ENCODE measurements at regions not wholly inside any gene's neighbourhood (a gene's known extent, or its start where the extent isn't known, plus 50 kb on each side); places are given as distances from the start of the nearest gene placed in this dataset.
"Not testable (repeated sequence)": the region's sequence is repeated elsewhere in the genome, so short reads cannot be mapped to it uniquely, and the experiment has no call there.

DNA sequence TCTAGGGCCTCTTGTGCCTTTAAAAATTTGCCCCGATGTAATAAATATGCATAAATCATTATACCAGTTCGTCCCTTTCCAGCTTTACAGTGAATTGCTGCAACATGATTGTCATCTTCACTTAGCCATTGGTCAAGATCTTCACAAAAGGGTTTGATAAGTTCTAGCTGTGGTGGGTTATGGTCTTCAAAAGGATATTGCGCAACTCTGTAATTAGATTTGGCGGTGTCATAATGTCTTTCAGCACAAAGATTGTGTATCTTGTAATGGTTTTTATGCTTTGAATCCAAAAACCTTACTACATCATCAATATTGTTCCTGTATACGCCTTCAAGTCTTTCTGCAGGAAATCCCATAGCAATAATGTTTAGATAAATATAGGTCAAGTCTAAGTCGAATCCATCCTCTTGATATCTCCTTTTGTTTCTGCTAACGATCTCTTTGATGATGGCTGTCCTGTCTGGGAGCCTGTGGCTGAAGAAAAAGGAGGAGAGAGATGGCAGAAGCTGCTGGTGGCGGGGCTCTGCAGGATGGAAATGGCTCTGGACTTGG, 119.1 kb upstream of the PRSS3 start:
- Mint-ChIP-seq H3K27me3 (peaks cover 73 to 86% of the 10 kb centered on the region in 2 donors), H3K4me3 (peak overlapping the region; percentile 83 to 84), H3K27ac (peak overlapping the region in 1 of 2 donors; percentile 41), H3K4me1 (ENCODE audit: low read depth in 2 of 2) (peaks cover 8 to 10% of the 10 kb centered on the region in 2 donors)
- H3K9me3 Mint-ChIP-seq; DNase-seq; H3K36me3 Mint-ChIP-seq (ENCODE audit: insufficient read depth); ATAC-seq (replicated peaks): not testable (repeated sequence)

DNA sequence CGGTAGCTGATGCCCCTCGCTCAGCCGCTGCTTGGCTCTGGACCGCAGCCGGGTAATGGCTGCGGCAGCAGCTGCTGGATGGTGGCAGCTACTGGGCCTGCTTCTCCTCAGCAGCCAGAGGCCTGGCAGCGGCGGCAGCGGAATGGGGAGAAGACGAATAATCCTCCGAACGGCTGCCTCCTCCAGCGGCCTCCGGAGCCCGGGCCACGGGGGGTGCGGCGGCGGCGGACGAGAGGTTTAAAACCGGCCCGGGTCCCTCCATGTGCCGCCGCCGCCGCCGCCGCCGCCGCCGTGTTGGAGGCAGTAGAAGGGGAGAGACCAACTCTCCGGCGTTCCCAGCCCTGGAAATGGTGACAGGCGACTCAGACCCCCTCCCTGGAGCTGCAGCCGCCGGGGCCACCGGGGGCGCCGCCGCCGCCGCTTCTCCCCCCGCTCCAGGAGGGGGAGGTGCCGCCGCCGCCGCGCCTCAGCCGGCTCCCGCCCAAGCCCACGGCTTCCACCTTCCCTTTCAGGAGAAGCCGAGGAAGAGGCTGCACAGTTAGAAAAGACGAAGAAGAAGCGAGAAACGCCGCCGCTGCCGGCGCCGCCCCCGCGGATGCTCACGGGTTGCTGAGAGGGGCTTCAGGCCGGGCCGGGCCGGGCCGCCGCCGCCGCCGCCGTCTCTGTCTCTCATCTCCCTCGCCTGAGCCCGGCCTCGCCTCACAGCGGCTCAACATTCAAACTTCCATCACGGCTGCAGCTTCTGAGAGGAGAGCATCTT, 118.4 kb upstream of the PRSS3 start:
- H3K36me3 Mint-ChIP-seq (ENCODE audit: insufficient read depth) = no peaks in the 10 kb centered on the region
- H3K27ac Mint-ChIP-seq = peak overlapping the region in 1 of 2 donors; percentile 41
- no peaks in the 10 kb centered on the region for H3K9me3 Mint-ChIP-seq
- H3K4me1 Mint-ChIP-seq (ENCODE audit: low read depth in 2 of 2) = peaks cover 8 to 10% of the 10 kb centered on the region in 2 donors
- DNase-seq (peak; percentile 3 to 16 (median 6)), ATAC-seq (replicated peaks) (peak; percentile 71)
- peak overlapping the region; percentile 83 to 84 for H3K4me3 Mint-ChIP-seq
- peaks cover 71 to 86% of the 10 kb centered on the region in 2 donors for H3K27me3 Mint-ChIP-seq

DNA sequence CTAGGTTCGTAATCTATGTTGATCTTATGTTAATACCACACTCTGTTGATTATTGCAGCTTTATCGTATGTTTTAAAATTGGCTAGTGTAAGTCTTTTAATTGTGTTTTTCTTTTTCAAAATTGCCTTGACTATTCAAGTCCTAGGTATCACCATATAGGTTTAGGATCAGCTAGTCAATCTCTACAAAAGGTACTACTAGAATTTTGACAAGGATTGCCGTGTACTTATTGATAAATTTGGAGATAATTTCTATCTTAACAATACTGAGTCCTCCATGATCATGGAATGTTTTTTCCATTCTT, 117.9 kb upstream of the PRSS3 start:
- Mint-ChIP-seq H3K4me3 (peak overlapping the region; percentile 83 to 84), H3K9me3 (no peaks in the 10 kb centered on the region), H3K27me3 (peaks cover 72 to 86% of the 10 kb centered on the region in 2 donors), H3K4me1 (ENCODE audit: low read depth in 2 of 2) (peaks cover 8 to 10% of the 10 kb centered on the region in 2 donors), H3K36me3 (ENCODE audit: insufficient read depth) (no peaks in the 10 kb centered on the region), H3K27ac (no peak overlapping the region)
- ATAC-seq (replicated peaks) = no peak
- DNase-seq = no peak

DNA sequence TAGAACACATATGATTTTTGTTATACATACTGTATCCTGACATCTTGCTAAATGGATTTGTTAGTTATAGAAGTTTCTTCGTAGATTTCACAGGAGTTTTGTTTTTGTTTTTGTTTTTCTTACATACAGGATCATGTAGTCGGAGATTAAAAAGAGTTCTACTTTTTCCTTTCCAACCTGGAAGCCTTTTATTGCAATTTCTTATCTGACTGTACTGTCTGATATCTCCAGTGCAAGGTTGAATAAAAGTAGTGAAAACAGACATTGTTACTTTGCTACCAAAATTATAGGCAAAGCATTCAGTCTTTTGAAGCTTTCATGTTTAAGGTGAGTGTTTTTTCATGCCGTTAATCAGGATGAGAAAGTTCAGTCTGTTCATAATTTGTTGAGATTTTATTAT, 117.4 kb upstream of the PRSS3 start:
- Mint-ChIP-seq H3K4me1 (ENCODE audit: low read depth in 2 of 2) (peaks cover 8 to 10% of the 10 kb centered on the region in 2 donors), H3K4me3 (peak overlapping the region; percentile 83 to 84), H3K36me3 (ENCODE audit: insufficient read depth) (no peaks in the 10 kb centered on the region), H3K27ac (no peak overlapping the region), H3K27me3 (peaks cover 72 to 86% of the 10 kb centered on the region in 2 donors), H3K9me3 (no peaks in the 10 kb centered on the region)
- ATAC-seq (replicated peaks) (no peak), DNase-seq (no peak)

DNA sequence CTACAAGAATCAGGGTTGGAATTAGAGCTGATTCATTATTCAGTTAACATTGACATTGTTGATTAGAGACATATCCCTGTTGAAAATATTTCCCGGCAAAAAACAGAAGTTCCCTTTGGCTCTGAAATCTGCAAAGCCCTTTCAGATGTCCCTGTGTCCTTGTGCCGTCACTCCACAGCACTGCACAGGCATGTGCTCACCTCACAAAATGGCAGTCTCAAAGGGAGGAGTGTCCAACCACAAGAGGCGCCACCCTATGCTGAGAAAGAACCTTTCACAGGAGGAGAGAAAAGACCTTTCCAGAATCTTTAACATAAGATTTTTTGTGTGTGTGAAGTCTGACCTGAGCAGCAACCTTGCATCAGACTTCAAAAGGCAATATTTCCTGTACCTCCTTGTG, 112.8 kb upstream of the PRSS3 start:
- Mint-ChIP-seq H3K36me3 (ENCODE audit: insufficient read depth) (no peaks in the 10 kb centered on the region), H3K27me3 (peaks cover 78 to 86% of the 10 kb centered on the region in 2 donors), H3K4me1 (ENCODE audit: low read depth in 2 of 2) (peaks cover 0 to under 1% of the 10 kb centered on the region in 2 donors), H3K4me3 (no peak overlapping the region), H3K27ac (no peak overlapping the region), H3K9me3 (no peaks in the 10 kb centered on the region)
- ATAC-seq (replicated peaks) = no peak
- no peak for DNase-seq

DNA sequence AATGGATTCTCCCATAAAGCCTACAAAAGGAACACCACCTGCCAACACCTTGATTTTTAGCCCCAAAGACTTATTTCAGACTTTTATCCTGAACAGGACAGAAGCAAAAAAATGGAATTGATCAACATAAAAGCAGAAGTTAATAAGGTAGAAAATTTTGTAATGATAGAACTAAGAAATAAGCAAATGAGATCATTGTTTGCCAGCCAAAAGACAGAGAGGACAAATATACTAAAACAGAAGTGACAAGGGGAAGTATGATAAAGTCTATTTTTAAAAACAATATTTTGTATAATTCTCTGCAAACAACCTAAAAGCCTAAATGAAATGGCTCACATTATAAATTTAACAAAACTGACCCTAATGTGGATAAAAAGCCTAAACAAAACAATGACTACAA, 110.5 kb upstream of the PRSS3 start:
- Mint-ChIP-seq H3K27ac (no peak overlapping the region), H3K4me1 (ENCODE audit: low read depth in 2 of 2) (no peaks in the 10 kb centered on the region), H3K9me3 (no peaks in the 10 kb centered on the region), H3K27me3 (peaks cover 71 to 82% of the 10 kb centered on the region in 2 donors), H3K4me3 (no peak overlapping the region), H3K36me3 (ENCODE audit: insufficient read depth) (no peaks in the 10 kb centered on the region)
- DNase-seq (no peak), ATAC-seq (replicated peaks) (no peak)

DNA sequence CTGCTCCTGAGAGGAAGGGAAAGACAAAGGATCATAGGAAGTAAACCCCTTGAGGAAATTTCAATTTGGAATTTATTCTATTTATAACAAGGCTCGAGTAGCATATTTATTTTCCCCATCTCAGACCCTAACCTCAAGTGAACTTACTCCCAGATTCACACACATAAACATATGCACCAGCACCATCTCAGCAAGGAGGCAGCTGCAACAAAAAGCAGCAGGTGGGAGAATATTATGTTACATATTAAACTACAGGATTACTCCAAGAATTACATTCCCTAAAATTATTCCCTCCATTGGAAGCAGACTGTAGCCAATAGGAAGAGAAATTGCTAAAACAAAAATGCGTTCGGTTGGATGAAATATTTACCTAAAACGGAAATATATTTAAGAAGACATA, 108.4 kb upstream of the PRSS3 start:
- Mint-ChIP-seq H3K36me3 (ENCODE audit: insufficient read depth) (no peaks in the 10 kb centered on the region), H3K27ac (no peak overlapping the region), H3K4me1 (ENCODE audit: low read depth in 2 of 2) (peaks cover 0 to 4% of the 10 kb centered on the region in 2 donors), H3K27me3 (peaks cover 61 to 64% of the 10 kb centered on the region in 2 donors), H3K9me3 (no peaks in the 10 kb centered on the region), H3K4me3 (no peak overlapping the region)
- no peak for ATAC-seq (replicated peaks)
- no peak for DNase-seq

DNA sequence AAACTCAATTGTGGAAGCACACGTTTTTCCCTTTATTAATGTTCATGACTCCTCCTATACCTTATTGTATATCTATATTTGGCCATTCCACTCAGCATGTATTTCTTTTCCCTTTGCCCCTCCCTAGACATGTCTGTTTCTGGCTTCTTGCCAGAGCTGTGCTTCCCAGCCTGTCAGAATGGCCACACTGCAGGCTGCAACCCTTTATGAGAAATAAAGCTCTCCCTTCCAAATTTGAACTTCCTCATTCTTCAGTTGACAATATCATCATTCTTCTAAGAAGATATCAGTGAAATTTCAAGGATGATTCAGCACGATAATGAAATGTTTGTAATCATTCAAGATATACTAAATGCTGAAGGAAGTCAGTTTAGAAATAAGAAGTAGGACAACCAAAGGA, 107.6 kb upstream of the PRSS3 start:
- Mint-ChIP-seq H3K27ac (no peak overlapping the region), H3K4me3 (no peak overlapping the region), H3K27me3 (peaks cover 53 to 56% of the 10 kb centered on the region in 2 donors), H3K36me3 (ENCODE audit: insufficient read depth) (no peaks in the 10 kb centered on the region), H3K4me1 (ENCODE audit: low read depth in 2 of 2) (peaks cover 0 to 4% of the 10 kb centered on the region in 2 donors), H3K9me3 (no peaks in the 10 kb centered on the region)
- ATAC-seq (replicated peaks) (no peak), DNase-seq (no peak)

DNA sequence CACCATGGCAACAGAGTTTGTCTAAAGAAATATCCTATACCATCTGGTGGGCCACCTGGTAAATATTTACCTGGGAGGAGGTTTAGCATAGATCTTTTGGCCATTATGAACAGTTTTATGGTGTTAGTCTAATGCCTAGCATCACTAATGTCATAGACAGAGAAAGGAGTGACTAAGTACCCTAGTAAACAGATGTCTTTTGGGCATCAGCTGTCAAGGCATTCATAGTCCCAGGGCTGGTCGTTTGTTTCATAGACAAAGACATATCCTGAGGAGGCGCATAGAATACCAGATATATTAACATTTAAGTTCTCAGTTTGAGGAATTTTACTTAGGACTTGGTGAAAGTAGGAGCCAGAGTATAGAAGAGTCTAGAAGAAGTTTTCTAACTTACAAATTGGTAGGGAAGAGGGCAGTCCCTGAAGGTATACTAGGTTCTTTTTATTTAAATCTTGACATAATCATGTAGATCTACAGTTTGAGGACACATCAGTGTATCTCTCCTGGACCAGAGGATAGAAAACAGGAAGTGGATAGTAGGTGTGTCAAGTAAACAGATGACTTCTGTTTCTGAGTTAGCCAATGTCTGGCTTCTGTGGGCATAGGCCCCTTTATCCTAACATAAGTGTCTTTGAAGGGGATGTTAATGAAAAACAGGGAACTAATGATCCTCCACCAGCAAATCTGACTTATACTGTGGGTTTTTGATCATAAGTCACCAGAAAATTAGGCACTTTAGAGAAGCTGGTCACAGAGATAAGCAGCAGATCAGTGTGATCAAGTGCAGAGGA, 105.0 kb upstream of the PRSS3 start:
- Mint-ChIP-seq H3K4me1 (ENCODE audit: low read depth in 2 of 2) (peaks cover 0 to 4% of the 10 kb centered on the region in 2 donors), H3K27ac (no peak overlapping the region), H3K27me3 (peaks cover 50 to 51% of the 10 kb centered on the region in 2 donors), H3K9me3 (no peaks in the 10 kb centered on the region), H3K36me3 (ENCODE audit: insufficient read depth) (no peaks in the 10 kb centered on the region), H3K4me3 (no peak overlapping the region)
- no peak for DNase-seq
- no peak for ATAC-seq (replicated peaks)

DNA sequence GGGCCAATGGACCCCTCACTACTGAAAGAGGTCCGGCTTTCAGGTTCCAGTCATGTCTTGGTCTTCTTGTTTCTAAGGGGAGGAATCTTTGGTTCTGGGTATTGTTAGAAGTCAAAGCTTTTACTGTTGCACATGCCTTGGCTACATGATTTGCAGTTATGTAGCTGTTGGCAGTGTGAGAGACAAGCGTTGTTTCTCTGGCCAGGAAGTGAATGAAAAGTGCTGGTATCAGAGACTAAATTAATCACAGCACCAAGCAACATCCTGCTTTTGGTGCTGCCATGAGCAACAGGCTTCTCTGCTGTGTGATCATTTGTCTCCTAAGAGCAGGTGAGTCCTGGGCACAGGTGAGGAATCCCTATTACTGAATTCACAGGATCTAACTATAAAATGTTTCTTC, 100.1 kb upstream of the PRSS3 start:
- DNase-seq = no peak
- Mint-ChIP-seq H3K27ac (no peak overlapping the region), H3K4me1 (ENCODE audit: low read depth in 2 of 2) (peaks cover 0 to 3% of the 10 kb centered on the region in 2 donors), H3K27me3 (peaks cover 38 to 43% of the 10 kb centered on the region in 2 donors), H3K9me3 (no peaks in the 10 kb centered on the region), H3K4me3 (no peak overlapping the region), H3K36me3 (ENCODE audit: insufficient read depth) (no peaks in the 10 kb centered on the region)
- no peak for ATAC-seq (replicated peaks)

DNA sequence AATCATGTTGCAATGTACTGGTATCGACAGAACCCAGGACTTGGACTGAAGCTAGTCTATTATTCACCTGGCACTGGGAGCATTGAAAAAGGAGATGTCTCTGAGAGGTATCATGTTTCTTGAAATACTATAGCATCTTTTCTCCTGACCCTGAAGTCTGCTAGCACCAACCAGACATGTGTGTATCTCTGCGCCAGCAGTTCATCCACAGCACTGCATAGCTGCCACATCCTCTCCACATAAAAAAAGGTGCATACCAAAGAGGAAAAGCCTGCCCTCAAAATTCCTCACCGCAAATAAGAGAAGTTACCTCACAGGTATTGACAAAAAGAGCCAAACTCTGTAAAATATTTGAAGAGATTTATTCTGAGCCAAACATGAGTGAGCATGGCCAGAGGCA, 99.5 kb upstream of the PRSS3 start:
- DNase-seq = no peak
- Mint-ChIP-seq H3K36me3 (ENCODE audit: insufficient read depth) (no peaks in the 10 kb centered on the region), H3K9me3 (no peaks in the 10 kb centered on the region), H3K27me3 (peaks cover 37 to 38% of the 10 kb centered on the region in 2 donors), H3K4me1 (ENCODE audit: low read depth in 2 of 2) (no peaks in the 10 kb centered on the region), H3K27ac (no peak overlapping the region), H3K4me3 (no peak overlapping the region)
- no peak for ATAC-seq (replicated peaks)

DNA sequence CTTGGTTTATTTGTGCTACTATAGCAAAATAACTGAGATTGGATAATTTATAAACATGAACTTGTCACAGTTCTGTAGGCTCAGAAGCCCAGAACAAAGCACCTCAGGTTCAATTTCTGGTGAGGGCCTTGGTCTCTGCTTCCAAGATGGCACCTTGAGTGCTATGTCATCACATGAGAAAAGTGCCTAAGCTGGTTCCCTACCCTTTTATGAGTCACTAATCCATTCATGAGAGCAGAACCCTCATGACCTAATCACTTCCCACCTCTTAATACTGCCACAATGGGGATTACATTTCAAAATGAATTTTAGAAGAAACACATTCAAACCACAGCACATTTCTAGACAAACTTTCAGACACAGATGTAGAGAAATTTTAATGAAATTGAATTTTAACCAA, 98.2 kb upstream of the PRSS3 start:
- Mint-ChIP-seq H3K27me3 (peaks cover 38 to 39% of the 10 kb centered on the region in 2 donors), H3K36me3 (ENCODE audit: insufficient read depth) (no peaks in the 10 kb centered on the region), H3K27ac (no peak overlapping the region), H3K9me3 (no peaks in the 10 kb centered on the region), H3K4me1 (ENCODE audit: low read depth in 2 of 2) (no peaks in the 10 kb centered on the region), H3K4me3 (no peak overlapping the region)
- no peak for DNase-seq
- no peak for ATAC-seq (replicated peaks)

DNA sequence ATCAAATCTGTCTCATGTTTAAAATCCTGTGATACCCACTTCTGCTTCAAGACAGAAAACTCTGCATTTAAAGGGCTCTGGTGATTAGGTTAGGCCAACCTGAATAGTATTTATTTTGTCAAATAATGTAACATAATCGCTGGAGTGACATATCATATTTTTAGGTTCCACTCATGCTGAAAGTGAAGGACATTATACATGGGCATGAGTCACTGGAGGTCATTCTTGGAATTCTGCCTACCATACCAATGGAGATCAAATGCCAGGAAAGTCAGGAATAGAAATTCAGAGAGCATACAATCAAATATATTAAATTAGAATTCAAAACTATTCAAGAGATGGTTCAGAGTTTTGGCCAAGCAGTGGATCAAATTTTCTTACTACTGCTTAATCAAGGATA, 97.1 kb upstream of the PRSS3 start:
- H3K27ac Mint-ChIP-seq = no peak overlapping the region
- no peaks in the 10 kb centered on the region for H3K4me1 Mint-ChIP-seq (ENCODE audit: low read depth in 2 of 2)
- no peak for ATAC-seq (replicated peaks)
- peaks cover 32 to 38% of the 10 kb centered on the region in 2 donors for H3K27me3 Mint-ChIP-seq
- DNase-seq = no peak
- H3K36me3 Mint-ChIP-seq (ENCODE audit: insufficient read depth) = no peaks in the 10 kb centered on the region
- no peak overlapping the region for H3K4me3 Mint-ChIP-seq
- H3K9me3 Mint-ChIP-seq = no peaks in the 10 kb centered on the region

DNA sequence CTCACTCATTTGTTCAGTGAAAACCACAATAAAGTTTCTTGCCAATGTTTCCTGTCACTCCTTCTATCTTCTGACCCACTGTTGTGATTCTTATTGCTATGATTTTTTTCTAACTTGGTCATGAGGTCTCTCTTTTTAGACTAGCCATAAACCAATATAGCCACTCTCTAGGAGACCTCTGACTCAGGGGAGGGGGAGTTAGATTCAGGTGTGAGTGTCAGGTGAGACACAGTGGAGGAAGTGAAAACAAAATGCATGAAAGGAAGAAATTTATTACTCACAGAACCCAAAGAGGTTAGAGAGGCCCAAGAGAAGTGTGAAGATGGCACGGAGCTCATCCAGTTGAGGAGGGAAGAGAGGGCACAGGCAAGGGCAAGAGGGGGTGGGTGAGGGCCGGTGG, 94.4 kb upstream of the PRSS3 start:
- H3K9me3 Mint-ChIP-seq; DNase-seq; H3K4me1 Mint-ChIP-seq (ENCODE audit: low read depth in 2 of 2); ATAC-seq (replicated peaks); H3K27ac Mint-ChIP-seq; H3K4me3 Mint-ChIP-seq; H3K36me3 Mint-ChIP-seq (ENCODE audit: insufficient read depth): not testable (repeated sequence)
- H3K27me3 Mint-ChIP-seq = peaks cover 24 to 34% of the 10 kb centered on the region in 2 donors

Measured in effector memory CD8-positive, alpha-beta T cell (primary cell).